Fibroblast of mammary gland (primary cell): ENCODE measurements at regions not wholly inside any gene's neighbourhood (a gene's known extent, or its start where the extent isn't known, plus 50 kb on each side); places are given as distances from the start of the nearest gene placed in this dataset.
"Not testable (repeated sequence)": the region's sequence is repeated elsewhere in the genome, so short reads cannot be mapped to it uniquely, and the experiment has no call there.

Source experiments
- DNase-seq: peaks from one replicate; pipeline ENCODE4 v3.0.0-alpha.2; 2010; ENCODE audit warnings: low read depth
- H3K4me3 ChIP-seq: 2 replicates; pipeline ENCODE4 v1.5.1; 2011; ENCODE audit warnings: low read depth, mild to moderate bottlenecking, low read length, moderate library complexity; ENCODE audit not compliant: control insufficient read depth
- TF ChIP-seq, protein P1 (sequence below): conservative IDR thresholded peaks from 2 replicates; pipeline ENCODE4 v1.5.1; 2011; ENCODE audit warnings: low read depth, low read length, inconsistent platforms; ENCODE audit not compliant: control insufficient read depth, insufficient read depth

DNA sequence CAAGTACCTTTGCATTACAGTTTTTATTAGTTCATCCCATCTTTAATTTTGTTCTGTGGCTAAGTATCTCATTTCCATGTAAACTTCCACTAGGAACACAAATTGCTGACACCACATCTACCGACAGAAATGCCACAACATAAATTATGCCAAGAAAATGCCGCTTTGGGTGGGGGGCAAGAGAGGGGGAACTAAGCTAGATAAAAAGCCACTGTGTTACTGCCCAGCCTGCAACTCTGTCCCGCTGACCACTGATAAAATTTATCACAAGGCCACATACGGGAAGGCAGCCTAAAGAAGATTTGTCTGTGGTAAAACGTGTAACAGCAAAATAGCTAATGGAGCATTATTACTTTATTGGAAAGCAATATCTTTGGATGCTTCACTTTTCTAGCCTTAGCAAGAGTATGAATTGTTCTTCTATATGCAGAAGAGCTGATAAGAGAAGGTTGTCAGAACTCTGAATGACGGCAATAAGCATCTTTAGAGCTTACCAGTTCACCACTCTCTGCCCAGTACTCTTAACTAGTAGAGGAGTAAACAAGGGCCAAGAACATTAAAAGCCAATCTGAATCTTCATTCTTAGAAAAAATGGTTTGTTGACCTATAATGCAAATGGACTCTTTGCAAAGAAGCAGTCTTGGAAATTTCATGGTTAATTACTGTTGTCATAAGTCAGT lies 172.2 kb upstream of the MEF2C start:
- no peak for DNase-seq
- no peak overlapping the region for H3K4me3 ChIP-seq
- TF ChIP-seq, protein P1, sequence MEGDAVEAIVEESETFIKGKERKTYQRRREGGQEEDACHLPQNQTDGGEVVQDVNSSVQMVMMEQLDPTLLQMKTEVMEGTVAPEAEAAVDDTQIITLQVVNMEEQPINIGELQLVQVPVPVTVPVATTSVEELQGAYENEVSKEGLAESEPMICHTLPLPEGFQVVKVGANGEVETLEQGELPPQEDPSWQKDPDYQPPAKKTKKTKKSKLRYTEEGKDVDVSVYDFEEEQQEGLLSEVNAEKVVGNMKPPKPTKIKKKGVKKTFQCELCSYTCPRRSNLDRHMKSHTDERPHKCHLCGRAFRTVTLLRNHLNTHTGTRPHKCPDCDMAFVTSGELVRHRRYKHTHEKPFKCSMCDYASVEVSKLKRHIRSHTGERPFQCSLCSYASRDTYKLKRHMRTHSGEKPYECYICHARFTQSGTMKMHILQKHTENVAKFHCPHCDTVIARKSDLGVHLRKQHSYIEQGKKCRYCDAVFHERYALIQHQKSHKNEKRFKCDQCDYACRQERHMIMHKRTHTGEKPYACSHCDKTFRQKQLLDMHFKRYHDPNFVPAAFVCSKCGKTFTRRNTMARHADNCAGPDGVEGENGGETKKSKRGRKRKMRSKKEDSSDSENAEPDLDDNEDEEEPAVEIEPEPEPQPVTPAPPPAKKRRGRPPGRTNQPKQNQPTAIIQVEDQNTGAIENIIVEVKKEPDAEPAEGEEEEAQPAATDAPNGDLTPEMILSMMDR = no peak

DNA sequence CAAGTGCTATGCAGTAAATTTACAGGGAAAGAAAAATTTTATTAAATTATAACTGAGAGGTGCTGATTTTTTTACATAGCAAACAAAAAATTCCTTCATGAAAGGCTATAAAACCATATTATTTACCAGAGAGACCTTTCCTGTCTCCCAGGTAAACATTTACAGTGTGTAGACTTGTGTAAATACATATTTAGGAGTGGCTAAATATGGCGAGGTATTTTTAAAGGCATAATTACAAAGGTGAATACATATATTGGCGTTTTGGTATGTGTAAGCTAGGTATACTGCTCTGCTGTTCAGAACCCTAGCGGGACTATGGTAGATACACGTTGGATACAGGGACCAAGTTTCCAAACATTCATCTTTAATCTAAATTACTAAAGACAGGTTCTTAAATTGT lies 170.6 kb upstream of the MEF2C start:
- no peak for DNase-seq
- TF ChIP-seq, protein P1 = no peak
- H3K4me3 ChIP-seq = no peak overlapping the region

DNA sequence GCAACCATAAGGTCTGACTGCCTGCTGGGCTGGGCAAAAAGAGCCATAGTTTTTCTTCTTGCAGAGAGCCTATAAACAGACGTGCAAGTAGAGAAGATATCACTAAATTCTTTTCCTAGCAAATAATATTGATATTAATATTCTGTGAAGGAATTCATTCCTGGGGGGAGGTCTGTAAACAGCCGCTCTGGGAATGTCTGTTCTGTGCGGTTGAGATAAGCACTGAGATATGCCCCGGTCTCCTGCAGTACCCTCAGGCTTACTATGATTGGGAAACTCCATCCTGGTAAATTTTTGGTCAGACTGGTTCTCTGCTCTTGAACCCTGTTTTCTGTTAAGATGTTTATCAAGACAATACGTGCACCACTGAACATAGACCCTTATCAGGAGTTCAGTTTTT lies 167.1 kb upstream of the MEF2C start:
- not testable (repeated sequence) for H3K4me3 ChIP-seq, DNase-seq

DNA sequence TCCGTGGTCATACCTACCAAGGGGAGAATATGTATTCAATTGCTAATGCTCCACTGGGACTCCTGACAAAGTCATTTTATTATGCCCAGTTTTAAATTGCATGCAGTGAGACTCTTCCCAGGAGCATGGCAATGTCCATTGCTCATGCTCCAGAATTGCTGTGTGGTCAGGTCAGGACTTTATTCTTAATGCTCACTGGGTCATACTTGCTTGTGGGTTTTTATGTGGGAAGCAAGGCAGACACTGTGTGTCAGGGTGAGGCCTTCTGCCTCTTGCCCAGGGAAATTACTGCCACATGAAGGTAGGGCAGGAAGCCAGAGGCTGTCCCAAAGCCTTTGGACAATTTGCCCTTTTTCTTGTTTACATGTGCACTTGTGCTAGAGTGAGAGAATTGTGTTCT lies 164.6 kb upstream of the MEF2C start:
- no peak for DNase-seq
- H3K4me3 ChIP-seq = no peak overlapping the region
- TF ChIP-seq, protein P1 = no peak

DNA sequence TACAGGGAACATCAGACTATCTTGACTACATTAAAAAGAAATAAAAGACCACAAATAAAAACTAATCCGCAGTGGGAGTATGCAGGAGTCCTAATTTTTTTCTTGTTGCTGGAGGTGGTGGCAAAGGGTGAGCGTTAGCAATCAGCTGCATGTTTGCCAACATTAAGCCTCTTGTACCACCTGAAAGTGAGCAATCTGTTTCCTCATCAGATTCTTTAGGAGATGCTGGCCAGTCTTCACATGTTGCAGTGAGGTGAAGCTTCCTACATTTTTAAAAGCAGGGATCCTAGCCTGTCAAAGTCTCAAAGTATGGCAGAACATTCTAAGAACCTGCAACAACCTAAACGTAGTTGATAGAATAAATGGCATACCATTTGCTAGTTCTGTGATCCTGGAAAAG lies 162.2 kb upstream of the MEF2C start:
- no peak for DNase-seq
- no peak overlapping the region for H3K4me3 ChIP-seq
- TF ChIP-seq, protein P1 = no peak

DNA sequence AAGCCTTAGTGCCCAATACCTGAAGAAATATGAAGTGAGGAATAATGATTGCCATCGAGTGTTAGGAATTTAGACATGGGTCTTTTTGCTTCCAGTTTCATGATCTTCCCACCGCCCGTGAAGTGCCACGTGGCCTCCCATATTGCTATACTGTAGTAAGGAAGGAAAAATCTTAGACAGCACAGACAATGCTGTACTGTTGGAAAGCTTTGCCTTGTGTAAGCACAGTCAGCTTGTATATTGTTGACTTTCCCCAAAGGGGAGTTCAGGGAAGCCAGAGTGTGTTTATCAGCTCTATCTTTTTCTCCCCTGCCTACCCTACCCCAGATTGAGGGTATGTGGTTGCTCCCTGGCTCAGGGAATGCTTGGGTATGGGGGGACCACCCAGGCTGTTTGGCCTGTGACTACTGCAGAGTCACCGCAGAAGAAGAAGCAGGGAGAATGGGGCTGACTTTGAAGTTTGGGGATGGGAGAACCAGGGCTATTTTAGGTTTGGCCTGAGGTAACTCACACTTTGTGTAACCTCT lies 161.8 kb upstream of the MEF2C start:
- TF ChIP-seq, protein P1 = no peak
- no peak for DNase-seq

DNA sequence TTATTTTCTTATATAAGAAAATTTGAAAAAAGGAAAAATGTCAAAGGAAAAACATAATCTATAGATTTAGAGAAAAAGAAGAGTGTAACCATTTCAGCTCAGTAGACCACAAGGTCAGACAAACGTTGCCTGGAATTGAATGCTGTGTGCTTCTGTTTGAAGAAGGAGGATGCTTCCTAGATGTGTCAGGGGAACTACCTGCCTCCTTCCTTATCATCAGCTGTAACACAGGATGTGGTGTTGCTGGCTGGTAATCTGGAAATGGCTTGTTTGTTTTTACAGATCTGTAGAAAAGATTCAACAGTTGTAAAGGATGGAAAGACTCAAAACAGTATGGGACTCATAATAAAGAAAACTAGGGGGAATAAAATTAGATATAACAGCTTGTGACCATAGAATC lies 160.7 kb upstream of the MEF2C start:
- DNase-seq = no peak
- TF ChIP-seq, protein P1 = no peak
- H3K4me3 ChIP-seq = no peak overlapping the region

More for the DNA sequence above, 161.8 kb upstream of the MEF2C start:
- H3K4me3 ChIP-seq = no peak overlapping the region
